Lower leg skin (tissue), 3 donors: ENCODE measurements at regions not wholly inside any gene's neighbourhood (a gene's known extent, or its start where the extent isn't known, plus 50 kb on each side); places are given as distances from the start of the nearest gene placed in this dataset.

Source experiments
- POLR2A ChIP-seq, 2 donors: fragments of 450-650 bp; IDR thresholded peaks; one replicate each; pipeline ENCODE4 v1.6.1; 2016 to 2017; ENCODE audit warnings: antibody characterized with exemption in 2 of 2, mild to moderate bottlenecking in 1 of 2, moderate library complexity in 1 of 2
- TF ChIP-seq, protein P1 (sequence below), 3 donors: fragments of 450-650 bp; IDR thresholded peaks; one replicate each; pipeline ENCODE4 v1.5.1; 2016; ENCODE audit warnings: antibody characterized with exemption in 3 of 3, mild to moderate bottlenecking in 3 of 3, moderate library complexity in 2 of 3

DNA sequence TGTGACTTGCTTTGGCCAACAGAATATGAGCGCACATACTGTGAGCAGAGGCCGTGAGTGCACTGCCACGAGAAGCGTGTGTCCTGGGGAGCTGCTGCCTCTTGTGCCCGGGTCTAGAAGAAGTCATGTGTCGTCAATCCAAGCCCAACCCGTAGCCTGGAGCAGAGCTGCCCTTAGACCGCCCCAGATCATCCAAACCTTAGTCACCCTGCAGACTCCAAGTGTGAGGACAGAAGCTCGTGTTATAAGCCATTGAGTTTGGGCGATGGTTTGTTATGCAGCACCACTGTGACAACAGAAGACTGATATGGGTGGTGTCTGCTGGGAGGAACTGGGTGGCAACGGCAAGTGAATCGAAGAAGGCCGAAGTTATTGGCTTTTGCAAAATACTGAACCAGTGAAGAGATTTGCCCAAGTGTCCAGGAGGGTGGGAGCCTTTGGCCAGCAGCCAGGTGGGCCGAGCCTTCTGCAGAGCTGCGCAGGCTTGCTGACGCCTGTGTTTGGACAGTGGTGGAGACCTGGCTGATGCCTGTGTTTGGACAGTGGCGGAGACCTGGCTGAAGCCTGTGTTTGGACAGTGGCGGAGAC, 101.3 kb upstream of the SULF2 start:
- TF ChIP-seq, protein P1, sequence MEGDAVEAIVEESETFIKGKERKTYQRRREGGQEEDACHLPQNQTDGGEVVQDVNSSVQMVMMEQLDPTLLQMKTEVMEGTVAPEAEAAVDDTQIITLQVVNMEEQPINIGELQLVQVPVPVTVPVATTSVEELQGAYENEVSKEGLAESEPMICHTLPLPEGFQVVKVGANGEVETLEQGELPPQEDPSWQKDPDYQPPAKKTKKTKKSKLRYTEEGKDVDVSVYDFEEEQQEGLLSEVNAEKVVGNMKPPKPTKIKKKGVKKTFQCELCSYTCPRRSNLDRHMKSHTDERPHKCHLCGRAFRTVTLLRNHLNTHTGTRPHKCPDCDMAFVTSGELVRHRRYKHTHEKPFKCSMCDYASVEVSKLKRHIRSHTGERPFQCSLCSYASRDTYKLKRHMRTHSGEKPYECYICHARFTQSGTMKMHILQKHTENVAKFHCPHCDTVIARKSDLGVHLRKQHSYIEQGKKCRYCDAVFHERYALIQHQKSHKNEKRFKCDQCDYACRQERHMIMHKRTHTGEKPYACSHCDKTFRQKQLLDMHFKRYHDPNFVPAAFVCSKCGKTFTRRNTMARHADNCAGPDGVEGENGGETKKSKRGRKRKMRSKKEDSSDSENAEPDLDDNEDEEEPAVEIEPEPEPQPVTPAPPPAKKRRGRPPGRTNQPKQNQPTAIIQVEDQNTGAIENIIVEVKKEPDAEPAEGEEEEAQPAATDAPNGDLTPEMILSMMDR (IDR thresholded peaks at IDR 0.05) = no peak
- no peak for TF ChIP-seq POLR2A (IDR thresholded peaks at IDR 0.05)
